Gastroesophageal sphincter (tissue), 4 donors: ENCODE measurements at regions not wholly inside any gene's neighbourhood (a gene's known extent, or its start where the extent isn't known, plus 50 kb on each side); places are given as distances from the start of the nearest gene placed in this dataset.

Experiments used
- ATAC-seq: fragments of 150-250 bp; one replicate; pipeline ENCODE4 v1.9.1; 2016; ENCODE audit warnings: mild to moderate bottlenecking, moderate library complexity
- H3K27ac ChIP-seq, 4 donors: fragments of 200-600 bp; sonication (generic) in 3 of 4; 1 replicate in 3 of 4; 2 replicates in 1 of 4; pipeline ENCODE4 v1.5.1; 2016 to 2019
- H3K27me3 ChIP-seq: fragments of 200-600 bp; sonication (generic); one replicate; pipeline ENCODE4 v1.5.1; 2019
- H3K36me3 ChIP-seq, 2 donors: fragments of 200-600 bp; sonication (generic); one replicate each; pipeline ENCODE4 v1.5.1; 2019; ENCODE audit warnings: control low read depth in 1 of 2
- H3K4me1 ChIP-seq, 3 donors: fragments of 200-600 bp; sonication (generic); 1 replicate in 2 of 3; 2 replicates in 1 of 3; pipeline ENCODE4 v1.5.1; 2016 to 2019; ENCODE audit warnings: control low read depth in 2 of 3
- H3K4me3 ChIP-seq, 2 donors: fragments of 200-600 bp; sonication (generic); one replicate each; pipeline ENCODE4 v1.5.1; 2019; ENCODE audit warnings: mild to moderate bottlenecking in 1 of 2, moderate library complexity in 1 of 2
- H3K9me3 ChIP-seq, 3 donors: fragments of 200-600 bp; sonication (generic); one replicate each; pipeline ENCODE4 v1.5.1; 2017 to 2019; ENCODE audit warnings: control low read depth in 2 of 3
- EP300 ChIP-seq: sonication (generic); formaldehyde crosslinking; IDR thresholded peaks from one replicate; pipeline ENCODE4 v1.6.1; 2017; ENCODE audit warnings: antibody characterized with exemption, mild to moderate bottlenecking
- POLR2A ChIP-seq, 2 donors: fragments of 450-650 bp; IDR thresholded peaks; one replicate each; pipeline ENCODE4 v1.6.1; 2017; ENCODE audit warnings: antibody characterized with exemption in 2 of 2, mild to moderate bottlenecking in 2 of 2, moderate library complexity in 1 of 2
- POLR2AphosphoS5 ChIP-seq: sonication (generic); formaldehyde crosslinking; IDR thresholded peaks from one replicate; pipeline ENCODE4 v1.6.1; 2017; ENCODE audit warnings: antibody characterized with exemption
- WGBS, 2 donors: methylation state at CpG; one replicate each; pipeline ENCODE4 v1.1.5; 2018; ENCODE audit warnings: low coverage in 1 of 2; 5-methylcytosine and 5-hydroxymethylcytosine counted together
- TF ChIP-seq, protein P1 (sequence below), 4 experiments: fragments of 200-600 bp in 2 of 4; fragments of 450-650 bp in 2 of 4; sonication (generic) in 1 of 4; IDR thresholded peaks; one replicate each; pipeline ENCODE4 v1.5.1; 2017 to 2019; ENCODE audit warnings: antibody characterized with exemption in 4 of 4, mild to moderate bottlenecking in 2 of 4, moderate library complexity in 2 of 4

DNA sequence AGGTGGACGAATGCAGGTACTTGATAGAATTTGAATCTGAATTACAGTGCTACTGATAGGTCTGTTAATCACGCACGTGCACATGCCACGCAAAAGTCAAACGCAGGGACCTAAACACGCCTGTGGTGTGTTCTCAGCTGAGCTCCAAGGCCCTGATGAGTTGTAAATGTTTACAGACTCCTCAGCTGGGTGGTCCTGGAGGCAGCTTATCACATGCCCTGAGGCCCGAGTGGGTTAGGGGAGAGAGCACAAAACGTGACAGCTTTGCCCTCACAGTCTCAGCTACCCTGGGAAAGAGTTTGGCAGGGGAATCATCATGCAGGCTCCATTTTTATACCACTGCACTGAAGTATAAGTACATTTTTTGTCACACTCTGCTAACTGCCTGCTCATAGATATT is 68.3 kb upstream of the FAM110C start:
- peaks cover 0 to 9% (median 0%) of the 10 kb centered on the region in 3 donors for H3K4me1 ChIP-seq
- H3K4me3 ChIP-seq, result no peak overlapping the region
- TF ChIP-seq POLR2AphosphoS5, result no peak
- TF ChIP-seq POLR2A (IDR thresholded peaks at IDR 0.05), result no peak
- no peak for TF ChIP-seq EP300
- TF ChIP-seq, protein P1, sequence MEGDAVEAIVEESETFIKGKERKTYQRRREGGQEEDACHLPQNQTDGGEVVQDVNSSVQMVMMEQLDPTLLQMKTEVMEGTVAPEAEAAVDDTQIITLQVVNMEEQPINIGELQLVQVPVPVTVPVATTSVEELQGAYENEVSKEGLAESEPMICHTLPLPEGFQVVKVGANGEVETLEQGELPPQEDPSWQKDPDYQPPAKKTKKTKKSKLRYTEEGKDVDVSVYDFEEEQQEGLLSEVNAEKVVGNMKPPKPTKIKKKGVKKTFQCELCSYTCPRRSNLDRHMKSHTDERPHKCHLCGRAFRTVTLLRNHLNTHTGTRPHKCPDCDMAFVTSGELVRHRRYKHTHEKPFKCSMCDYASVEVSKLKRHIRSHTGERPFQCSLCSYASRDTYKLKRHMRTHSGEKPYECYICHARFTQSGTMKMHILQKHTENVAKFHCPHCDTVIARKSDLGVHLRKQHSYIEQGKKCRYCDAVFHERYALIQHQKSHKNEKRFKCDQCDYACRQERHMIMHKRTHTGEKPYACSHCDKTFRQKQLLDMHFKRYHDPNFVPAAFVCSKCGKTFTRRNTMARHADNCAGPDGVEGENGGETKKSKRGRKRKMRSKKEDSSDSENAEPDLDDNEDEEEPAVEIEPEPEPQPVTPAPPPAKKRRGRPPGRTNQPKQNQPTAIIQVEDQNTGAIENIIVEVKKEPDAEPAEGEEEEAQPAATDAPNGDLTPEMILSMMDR (IDR thresholded peaks at IDR 0.05), result no peak
- H3K9me3 ChIP-seq, result no peaks in the 10 kb centered on the region
- H3K36me3 ChIP-seq, result no peaks in the 10 kb centered on the region
- ATAC-seq, result no peak
- no peaks in the 10 kb centered on the region for H3K27me3 ChIP-seq
- 64 to 72% methylated on average over 4 to 7 of the region's 8 CpGs for WGBS, 2 donors
- H3K27ac ChIP-seq, result no peak overlapping the region

DNA sequence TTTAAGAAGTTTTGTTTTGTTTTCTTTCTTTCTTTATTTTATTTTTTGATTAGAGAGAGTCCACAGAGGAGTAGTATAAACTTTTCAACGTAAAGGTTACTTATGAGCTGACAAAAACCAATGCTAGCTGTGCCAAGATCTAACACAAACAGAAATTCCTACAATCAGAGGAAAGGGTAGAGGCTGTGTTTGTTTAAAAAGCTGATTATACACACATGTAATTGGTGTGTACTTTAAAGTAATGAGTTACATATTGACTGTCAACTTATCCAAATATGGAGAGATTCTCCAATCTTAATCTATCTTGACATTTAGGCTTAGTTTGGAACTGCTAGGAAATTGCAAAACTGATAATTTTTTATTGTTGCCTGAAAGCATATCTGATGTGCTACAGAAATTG is 63.7 kb upstream of the FAM110C start:
- WGBS, 2 donors, result 15 to 22% methylated on average over 1 of the region's 1 CpG

DNA sequence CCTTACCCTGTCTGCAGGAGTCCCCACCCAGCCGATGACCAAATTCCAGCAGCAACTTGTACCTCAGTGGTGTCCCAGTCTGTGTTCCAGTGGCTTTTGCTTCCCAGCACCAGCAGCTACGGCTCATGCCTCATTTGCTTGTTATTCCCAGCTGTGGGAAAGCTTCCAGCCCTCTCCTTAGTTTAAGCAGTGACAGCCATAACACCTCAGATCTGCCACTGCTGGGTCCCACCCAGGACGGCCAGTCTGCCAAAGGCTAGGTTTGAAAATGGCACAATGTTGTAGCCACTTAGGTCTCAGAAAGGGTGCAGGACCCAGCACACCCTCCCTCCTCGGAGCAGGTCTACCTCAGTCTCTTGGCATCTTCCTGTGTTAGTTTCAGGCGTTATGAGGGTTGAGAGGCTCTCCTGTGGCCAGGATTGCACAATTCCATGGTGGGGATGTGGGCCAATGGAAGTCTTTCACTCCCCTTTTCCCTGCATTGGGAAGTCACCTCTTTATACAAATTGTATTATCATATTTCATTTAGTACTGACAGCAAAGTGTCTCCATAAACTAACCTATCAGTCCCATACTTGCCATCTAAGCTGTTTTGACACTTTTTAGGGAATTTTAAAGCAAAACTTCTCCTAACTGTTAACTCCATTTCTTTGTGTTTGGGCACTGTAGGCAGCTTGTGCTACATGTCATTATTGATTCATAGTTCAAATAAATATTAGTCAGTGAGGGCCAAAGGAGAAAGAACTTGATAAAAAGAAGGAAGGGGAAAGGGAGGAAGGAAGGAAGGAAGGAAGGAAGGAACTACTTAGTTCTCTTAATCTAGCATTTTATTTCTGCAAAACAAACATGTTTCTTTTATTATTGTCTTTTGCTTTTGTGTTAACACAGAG is 62.9 kb upstream of the FAM110C start:
- H3K9me3 ChIP-seq, result peaks cover 0 to 27% (median 0%) of the 10 kb centered on the region in 3 donors
- TF ChIP-seq EP300 (no peak), POLR2A (IDR thresholded peaks at IDR 0.05) (no peak), POLR2AphosphoS5 (no peak)
- TF ChIP-seq, protein P1 (IDR thresholded peaks at IDR 0.05), result no peak
- no peak overlapping the region for H3K27ac ChIP-seq
- H3K4me1 ChIP-seq, result no peaks in the 10 kb centered on the region
- ATAC-seq, result peak; percentile 16
- no peaks in the 10 kb centered on the region for H3K36me3 ChIP-seq
- H3K27me3 ChIP-seq, result no peaks in the 10 kb centered on the region
- H3K4me3 ChIP-seq, result no peak overlapping the region
- 52% methylated on average over 2 of the region's 5 CpGs; no CpG with 5 or more reads in 1 of the 2 donors for WGBS, 2 donors

More for the DNA sequence above, 63.7 kb upstream of the FAM110C start:
- ATAC-seq, result no peak
- H3K27ac ChIP-seq, result no peak overlapping the region
- peaks cover 0 to 2% (median 0%) of the 10 kb centered on the region in 3 donors for H3K4me1 ChIP-seq
- no peak overlapping the region for H3K4me3 ChIP-seq
- no peaks in the 10 kb centered on the region for H3K27me3 ChIP-seq
- TF ChIP-seq, protein P1 (IDR thresholded peaks at IDR 0.05), result no peak
- TF ChIP-seq EP300 (no peak), POLR2A (IDR thresholded peaks at IDR 0.05) (no peak), POLR2AphosphoS5 (no peak)
- peaks cover 0 to 25% (median 0%) of the 10 kb centered on the region in 3 donors for H3K9me3 ChIP-seq
- H3K36me3 ChIP-seq, result no peaks in the 10 kb centered on the region

DNA sequence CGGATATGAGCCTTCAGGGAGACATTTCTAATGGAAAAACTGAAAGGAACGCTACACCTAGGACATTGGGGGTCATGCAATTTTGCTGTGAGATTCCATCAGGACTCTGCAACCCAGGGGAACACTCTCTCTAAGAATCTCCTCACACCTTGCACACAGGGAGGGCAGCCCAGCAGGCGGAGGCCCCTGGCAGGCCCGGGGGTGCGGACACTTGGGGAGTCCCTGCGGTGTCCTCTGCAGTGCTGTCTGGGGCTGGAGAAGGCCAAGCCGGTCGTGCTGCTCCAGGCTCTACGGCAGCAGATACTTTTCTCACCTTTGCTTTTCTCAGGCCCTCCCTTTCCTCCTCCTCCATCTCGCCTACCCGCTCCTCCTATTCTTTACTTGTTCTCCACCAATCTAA is 54.7 kb upstream of the FAM110C start:
- no peak for ATAC-seq
- Histone ChIP-seq H3K4me3 (no peak overlapping the region), H3K27ac (no peak overlapping the region), H3K4me1 (no peaks in the 10 kb centered on the region), H3K36me3 (no peaks in the 10 kb centered on the region), H3K27me3 (no peaks in the 10 kb centered on the region), H3K9me3 (peaks cover 0 to 29% (median 0%) of the 10 kb centered on the region in 3 donors)
- TF ChIP-seq EP300, result no peak
- TF ChIP-seq, protein P1 (IDR thresholded peaks at IDR 0.05), result no peak
- TF ChIP-seq POLR2AphosphoS5, result no peak
- no peak for TF ChIP-seq POLR2A (IDR thresholded peaks at IDR 0.05)
- WGBS, 2 donors, result 62 to 90% methylated on average over 9 of the region's 11 CpGs
